ENCODE measurements at regions not wholly inside any gene's neighbourhood (a gene's known extent, or its start where the extent isn't known, plus 50 kb on each side); places are given as distances from the start of the nearest gene placed in this dataset.

- Histone ChIP-seq H2BK120ac (replicated peaks; ENCODE audit: low read depth, low read length) (no peak overlapping the region), H3K36me3 (ENCODE audit: control insufficient read depth in 2 of 4, insufficient read depth in 4 of 4, low read length in 3 of 4) (no peaks in the 10 kb centered on the region), H3K79me1 (ENCODE audit: low read depth, low read length) (no peaks in the 10 kb centered on the region), H3K56ac (replicated peaks; ENCODE audit: insufficient read length, low read depth, low read length) (no peak overlapping the region), H3K9ac (replicated peaks in 1 of 4; ENCODE audit: extremely low read depth in 1 of 4, low read depth in 3 of 4, low read length in 3 of 4) (no peak overlapping the region), H3K4me1 (replicated peaks in 1 of 4; ENCODE audit: control insufficient read depth in 3 of 4, insufficient read depth in 4 of 4, low read length in 3 of 4) (no peaks in the 10 kb centered on the region), H3K18ac (ENCODE audit: extremely low read depth, low read length) (no peak overlapping the region), H4K5ac (ENCODE audit: insufficient read length, low read depth, low read length) (no peak overlapping the region), H3K27ac (ENCODE audit: low read depth, low read length) (no peak overlapping the region), H3K23ac (ENCODE audit: insufficient read length) (no peak overlapping the region), H2BK5ac (ENCODE audit: low read depth, low read length) (no peak overlapping the region), H3K27me3 (replicated peaks in 1 of 4; ENCODE audit: control insufficient read depth in 3 of 4, extremely low read depth in 1 of 4, insufficient read depth in 3 of 4, low read length in 3 of 4) (peaks cover 0 to 1% (median 0%) of the 10 kb centered on the region in 4 experiments; a peak in 1 of 7 replicates), H3K4me3 (ENCODE audit: extremely low read depth in 1 of 4, insufficient read depth in 2 of 4, low read depth in 3 of 4, low read length in 4 of 4) (no peak overlapping the region), H2AFZ (ENCODE audit: low read length) (no peak overlapping the region), H2BK12ac (ENCODE audit: low read depth, low read length) (no peak overlapping the region), H2AK5ac (ENCODE audit: low read depth, low read length) (no peak overlapping the region), H4K20me1 (replicated peaks in 1 of 2; ENCODE audit: control insufficient read depth in 1 of 2, insufficient read depth in 2 of 2, low read length in 2 of 2) (no peaks in the 10 kb centered on the region), H3K4ac (replicated peaks; ENCODE audit: insufficient read length, low read depth, low read length) (no peak overlapping the region), H3K79me2 (ENCODE audit: control insufficient read depth in 1 of 2, insufficient read depth in 2 of 2, low read length in 2 of 2) (no peaks in the 10 kb centered on the region), H3K14ac (ENCODE audit: insufficient read length) (no peak overlapping the region), H2BK20ac (ENCODE audit: low read length) (no peak overlapping the region), H3K23me2 (ENCODE audit: low read depth, low read length) (no peaks in the 10 kb centered on the region), H3K9me3 (ENCODE audit: insufficient read depth in 2 of 2, low read depth in 1 of 2, low read length in 1 of 2) (no peaks in the 10 kb centered on the region), H2BK15ac (ENCODE audit: low read length) (no peak overlapping the region), H4K91ac (replicated peaks; ENCODE audit: insufficient read length, low read length) (no peak overlapping the region), H3K4me2 (ENCODE audit: insufficient read depth in 1 of 2, low read depth in 2 of 2, low read length in 2 of 2) (no peak overlapping the region), H4K8ac (ENCODE audit: extremely low read depth, insufficient read depth, low read length) (no peak overlapping the region)
- ChIA-PET POLR2A (ENCODE audit: partially characterized antibody) (no interaction called here), CTCF (ENCODE audit: partially characterized antibody) (interaction anchor here (0.5 to 0.8 kb wide), 2 partner anchors 13 to 52 kb away, joined by 3 to 4 read pairs; no protein-coding TSS in a partner anchor)
- TF ChIP-seq MAX (IDR thresholded peaks at IDR 0.05): no peak
- no peak for TF ChIP-seq CTCF (IDR thresholded peaks at IDR 0.05; ENCODE audit: control extremely low read depth in 1 of 3, insufficient read depth in 1 of 3, low read depth in 1 of 3, low read length in 3 of 3)
- TF ChIP-seq ZNF274 (IDR thresholded peaks at IDR 0.05; ENCODE audit: borderline replicate concordance, extremely low read depth, low read length): no peak
- TF ChIP-seq SAP30 (IDR thresholded peaks at IDR 0.05; ENCODE audit: insufficient read depth, insufficient replicate concordance, low read length): no peak
- TF ChIP-seq GABPA (IDR thresholded peaks at IDR 0.05; ENCODE audit: borderline replicate concordance, insufficient read depth, low read length): no peak
- no peak for TF ChIP-seq TBP (IDR thresholded peaks at IDR 0.05; ENCODE audit: low read depth, low read length)
- no peak for TF ChIP-seq YY1 (IDR thresholded peaks at IDR 0.05; ENCODE audit: low read depth, low read length)
- DNase-seq (ENCODE audit: low read depth in 1 of 2, low spot score in 2 of 2) (no peak), FAIRE-seq (no peak)
Measured at GRCh38 chr3:22507709-22508108, 695.4 kb upstream of the UBE2E2 start.

Data from H1 (cell line).